Skeletal muscle cell (primary cell): ENCODE measurements at regions not wholly inside any gene's neighbourhood (a gene's known extent, or its start where the extent isn't known, plus 50 kb on each side); places are given as distances from the start of the nearest gene placed in this dataset.
"Not testable (repeated sequence)": the region's sequence is repeated elsewhere in the genome, so short reads cannot be mapped to it uniquely, and the experiment has no call there.

Experiments used
- DNase-seq: peaks from one replicate; pipeline ENCODE4 v3.0.0-alpha.2; 2010; ENCODE audit warnings: low read depth
- H3K4me3 ChIP-seq: 2 replicates; pipeline ENCODE4 v1.5.1; 2011; ENCODE audit warnings: low read depth, mild to moderate bottlenecking, control low read depth, low read length, moderate library complexity

- not testable (repeated sequence) for DNase-seq, H3K4me3 ChIP-seq
Measured at GRCh38 chr7:63856466-63856865, 142.2 kb upstream of the ZNF722 start.

GRCh38 chr7:63867127-63867526 is 131.5 kb upstream of the ZNF722 start:
- no peak for DNase-seq

GRCh38 chr7:63874242-63874641 is 124.4 kb upstream of the ZNF722 start:
- H3K4me3 ChIP-seq, result not testable (repeated sequence)

More at GRCh38 chr7:63867127-63867526, 131.5 kb upstream of the ZNF722 start:
- no peak overlapping the region for H3K4me3 ChIP-seq

GRCh38 chr7:63876707-63877322 is 121.8 kb upstream of the ZNF722 start:
- no peak overlapping the region for H3K4me3 ChIP-seq
- DNase-seq, result no peak

More at GRCh38 chr7:63874242-63874641, 124.4 kb upstream of the ZNF722 start:
- DNase-seq, result not testable (repeated sequence)

- DNase-seq, result no peak
- H3K4me3 ChIP-seq, result no peak overlapping the region
Measured at GRCh38 chr7:63887031-63887430, 111.6 kb upstream of the ZNF722 start.

GRCh38 chr7:63899691-63900393 is 98.8 kb upstream of the ZNF722 start:
- H3K4me3 ChIP-seq, result no peak overlapping the region
- DNase-seq, result no peak

- no peak for DNase-seq
- no peak overlapping the region for H3K4me3 ChIP-seq
Measured at GRCh38 chr7:63900394-63901203, 98.0 kb upstream of the ZNF722 start.

- not testable (repeated sequence) for H3K4me3 ChIP-seq, DNase-seq
Measured at GRCh38 chr7:63901204-63901506, 97.5 kb upstream of the ZNF722 start.

- no peak overlapping the region for H3K4me3 ChIP-seq
- no peak for DNase-seq
Measured at GRCh38 chr7:63918986-63919385, 79.7 kb upstream of the ZNF722 start.

GRCh38 chr7:63925262-63925625 is 73.4 kb upstream of the ZNF722 start:
- no peak overlapping the region for H3K4me3 ChIP-seq
- DNase-seq, result no peak

- H3K4me3 ChIP-seq, result peak overlapping the region; percentile 16
- DNase-seq, result no peak
Measured at GRCh38 chr7:63925626-63926460, 72.8 kb upstream of the ZNF722 start.

- H3K4me3 ChIP-seq, result no peak overlapping the region
- DNase-seq, result no peak
Measured at GRCh38 chr7:63927261-63927660, 71.4 kb upstream of the ZNF722 start.

- no peak overlapping the region for H3K4me3 ChIP-seq
- no peak for DNase-seq
Measured at GRCh38 chr7:63931057-63931600, 67.5 kb upstream of the ZNF722 start.

- no peak overlapping the region for H3K4me3 ChIP-seq
- DNase-seq, result no peak
Measured at GRCh38 chr7:63931985-63932577, 66.6 kb upstream of the ZNF722 start.
